NCI-H2227 (cell line): ENCODE measurements at regions not wholly inside any gene's neighbourhood (a gene's known extent, or its start where the extent isn't known, plus 50 kb on each side); places are given as distances from the start of the nearest gene placed in this dataset.

ENCODE experiments used
- DNase-seq: peaks from one replicate; lab custom pipeline; 2025; ENCODE audit not compliant: unreplicated experiment; lab: John Stamatoyannopoulos, UW

DNA sequence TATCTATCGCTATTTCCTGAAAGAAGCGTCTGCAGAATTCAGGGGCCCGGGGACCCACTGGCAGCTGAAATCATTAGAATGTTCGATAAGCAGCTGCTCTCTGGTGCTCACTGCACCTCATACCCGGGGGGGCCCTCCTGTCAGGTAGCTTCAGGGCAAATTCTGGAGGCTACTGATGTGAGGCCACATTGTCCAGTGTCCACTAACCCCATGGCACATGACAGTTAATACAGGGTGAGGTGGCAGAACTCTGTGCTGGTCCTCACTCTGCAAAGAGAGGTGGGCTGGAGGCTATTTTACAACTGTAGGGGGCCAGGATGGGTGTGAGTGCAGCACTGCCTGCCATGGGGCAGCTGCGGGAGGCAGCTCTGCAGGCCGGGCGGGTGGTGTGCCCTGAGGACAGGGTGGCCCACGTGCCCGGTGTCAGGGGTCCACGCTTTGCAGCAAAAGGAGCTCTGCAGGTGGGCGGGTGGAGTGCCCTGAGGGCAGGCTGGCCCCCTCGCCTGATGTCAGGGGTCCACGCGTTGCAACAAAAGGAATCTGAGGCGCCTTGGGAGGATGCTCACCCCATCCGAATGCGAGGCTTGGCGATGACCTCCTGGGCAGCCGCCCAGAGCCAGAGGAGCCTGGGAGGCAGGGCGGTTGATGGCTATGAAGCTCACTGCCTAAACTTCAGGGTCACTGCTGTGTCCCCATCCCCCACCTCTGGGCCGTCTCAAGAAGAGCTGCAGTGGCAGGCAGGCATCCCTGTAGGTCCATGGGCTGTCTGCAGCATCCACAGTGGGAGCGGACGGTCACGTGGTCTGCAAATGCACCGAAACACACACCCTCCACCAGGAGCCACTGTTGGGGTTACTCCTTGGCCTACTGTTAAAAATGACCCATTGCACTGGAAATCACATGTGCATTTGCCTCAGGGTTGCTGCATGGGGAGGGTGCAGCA lies 207.0 kb upstream of the SALL3 start:
- no peak for DNase-seq

DNA sequence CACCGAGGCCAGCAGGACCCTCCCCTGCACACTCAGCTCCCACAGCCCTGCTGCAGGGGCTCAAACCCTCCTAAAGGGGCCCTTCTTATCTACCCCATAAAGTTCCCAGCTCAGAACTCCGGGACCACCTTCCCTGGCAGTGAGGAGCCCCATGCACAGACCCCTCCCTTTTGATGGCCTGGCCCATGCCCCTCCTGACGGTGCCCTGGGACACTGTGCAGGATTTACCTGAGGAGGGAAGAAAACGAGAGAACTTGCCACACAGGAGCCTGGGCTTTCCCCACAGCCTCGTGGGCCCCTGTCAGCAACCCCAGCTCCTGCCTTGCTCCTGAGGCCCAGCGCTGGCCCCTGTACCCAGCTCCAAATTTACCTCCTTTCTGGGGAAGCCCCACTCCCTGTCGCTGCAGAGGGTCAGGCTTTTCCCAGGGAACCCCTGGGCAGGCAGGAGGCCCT lies 206.3 kb upstream of the SALL3 start:
- DNase-seq: no peak

- DNase-seq: no peak
These were observed 205.8 kb upstream of the SALL3 start for GRCh38 chr18:78773819-78774218.

DNA sequence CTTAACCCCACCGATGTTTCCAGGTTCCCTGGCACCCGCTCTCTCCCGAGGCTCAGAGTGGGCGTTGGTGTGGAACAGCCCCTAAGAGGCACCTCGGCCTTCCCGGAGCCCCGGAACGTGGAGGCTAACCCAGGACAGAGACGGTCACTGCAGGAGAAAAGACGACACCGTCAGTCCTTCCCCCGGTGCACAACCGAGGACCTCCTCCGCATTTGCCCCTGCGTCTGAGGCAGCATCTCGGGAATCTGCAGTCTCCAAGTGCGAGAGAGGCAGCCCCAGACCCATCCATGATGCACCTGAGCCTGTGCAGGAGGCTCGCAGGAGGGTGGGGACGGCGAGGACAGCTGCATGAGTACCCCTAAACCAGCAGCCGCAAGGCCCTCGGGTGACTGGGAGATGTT lies 204.9 kb upstream of the SALL3 start:
- DNase-seq: no peak

DNA sequence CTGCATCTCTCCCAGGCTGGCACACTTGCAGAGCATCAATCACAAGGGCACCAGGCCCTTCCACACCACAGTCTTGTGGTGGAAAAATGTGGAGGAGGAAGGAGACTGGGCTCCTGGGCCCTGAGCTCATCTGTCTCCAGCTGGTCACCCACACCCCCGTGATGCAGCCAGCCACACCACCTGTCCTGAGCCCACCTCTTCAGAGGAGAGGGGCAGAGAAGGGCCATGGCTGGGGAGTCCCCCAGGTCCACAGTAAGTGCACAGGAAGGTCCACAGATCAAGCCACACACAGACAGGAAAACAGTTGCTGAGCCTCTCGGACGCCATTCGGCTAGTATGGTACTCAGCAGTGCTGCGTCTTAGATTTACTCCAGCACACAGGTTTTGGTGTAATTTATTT lies 203.5 kb upstream of the SALL3 start:
- no peak for DNase-seq

DNA sequence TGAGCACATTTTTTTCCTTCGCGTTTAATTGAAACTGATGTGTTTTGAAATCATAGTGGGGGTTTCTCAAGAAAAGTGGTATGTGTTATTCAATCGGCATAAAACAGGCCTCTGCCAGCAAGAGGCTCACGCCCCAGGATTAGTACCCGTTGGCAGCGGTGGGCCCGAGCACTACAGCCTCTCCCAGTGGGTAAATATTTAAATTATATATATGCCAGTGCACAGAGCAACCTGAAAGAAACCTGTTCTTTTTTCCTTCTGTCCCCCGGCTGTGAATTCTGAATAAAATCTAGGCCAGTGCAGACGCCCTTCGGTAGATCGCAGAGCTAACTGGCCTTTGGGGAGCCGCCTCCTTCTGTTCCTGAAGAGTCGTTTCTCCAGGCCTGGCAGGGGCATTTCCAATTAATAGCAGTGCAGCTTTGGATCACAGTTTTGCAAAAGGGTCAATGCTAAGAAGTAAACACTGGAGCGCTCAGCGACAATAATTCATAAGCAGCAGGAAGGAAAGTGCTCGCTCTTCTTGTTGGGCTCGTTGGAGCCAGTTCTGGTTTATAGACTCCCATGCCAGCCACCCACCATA lies 202.8 kb upstream of the SALL3 start:
- no peak for DNase-seq

DNA sequence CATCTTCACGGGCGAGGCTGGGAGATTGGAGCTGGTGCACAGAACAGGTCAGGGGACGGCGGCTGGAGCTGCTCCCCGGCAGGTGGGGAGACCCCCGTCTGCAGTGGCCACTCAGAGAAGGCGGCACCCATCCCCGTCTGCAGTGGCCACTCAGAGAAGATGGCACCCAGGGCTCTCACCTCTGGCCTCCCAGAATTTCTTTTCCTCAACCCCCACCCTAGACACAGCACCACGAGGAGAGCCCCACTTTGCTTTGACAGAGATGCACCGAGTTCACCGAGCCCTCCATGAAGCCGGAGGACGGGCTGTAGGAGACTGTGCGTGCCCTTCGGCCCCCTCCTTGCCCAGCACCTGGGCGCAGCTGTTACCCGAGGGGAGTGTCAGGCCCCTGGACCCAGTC lies 201.6 kb upstream of the SALL3 start:
- DNase-seq: no peak

DNA sequence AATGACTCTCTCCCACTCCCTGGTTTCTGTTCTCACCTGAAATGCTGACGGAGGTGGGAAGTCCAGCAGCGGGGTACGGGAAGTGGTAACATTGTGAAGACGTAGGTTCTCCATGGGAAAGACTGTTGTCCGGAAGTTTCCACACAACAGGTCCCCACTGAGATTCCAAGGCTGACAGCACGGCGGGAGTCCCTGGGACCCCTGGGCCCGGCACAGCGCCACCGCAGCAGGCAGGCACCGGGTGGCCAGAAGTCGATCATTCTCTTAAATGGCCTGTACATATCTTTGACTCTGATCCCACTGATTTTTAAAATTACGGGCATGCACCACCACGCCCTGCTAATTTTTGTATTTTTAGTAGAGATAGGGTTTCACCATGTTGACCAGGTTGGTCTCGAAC lies 201.0 kb upstream of the SALL3 start:
- DNase-seq: no peak

- no peak for DNase-seq
These were observed 199.5 kb upstream of the SALL3 start for GRCh38 chr18:78779996-78780718.

DNA sequence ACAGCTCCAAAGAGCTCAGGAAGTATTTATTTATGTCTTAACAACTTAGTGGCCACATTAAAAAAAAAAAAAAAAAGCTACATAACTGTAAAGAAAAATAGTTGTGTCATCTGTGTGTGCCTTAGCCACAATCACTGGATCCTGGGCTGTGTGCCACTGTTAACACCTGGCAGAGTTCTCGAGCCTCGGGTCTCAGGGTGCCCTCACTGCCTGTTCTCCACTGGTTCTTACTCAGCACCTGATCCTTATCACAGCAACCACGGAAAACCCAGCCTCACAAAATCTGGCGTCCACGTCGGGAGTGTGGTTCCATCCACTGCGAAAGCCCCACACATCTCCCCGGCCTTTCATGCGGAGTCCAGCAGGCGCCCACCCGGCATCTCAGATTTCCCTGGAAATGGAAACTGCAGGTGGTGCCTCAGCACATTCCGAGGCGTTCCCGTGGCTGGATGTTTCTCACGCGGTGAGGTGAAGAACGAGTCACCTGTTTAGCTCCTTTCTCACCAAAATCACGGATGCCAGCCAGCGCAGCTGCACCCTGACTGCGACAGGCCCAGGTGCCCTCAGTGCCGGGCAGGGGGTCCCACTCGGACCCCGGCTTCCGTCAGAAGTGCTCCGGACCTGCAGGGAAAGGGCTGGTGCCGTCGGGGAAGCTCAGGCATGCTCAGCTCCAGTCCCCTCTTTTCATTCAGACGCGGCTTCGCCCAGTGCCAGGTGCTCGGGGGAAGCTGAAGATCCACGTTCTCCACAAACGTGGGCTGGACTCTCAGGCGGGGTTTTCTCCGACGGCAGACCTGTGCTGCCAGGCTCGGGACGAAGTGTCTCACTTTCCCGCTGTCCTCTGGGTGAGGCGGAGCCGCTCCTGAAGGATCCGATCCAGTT lies 198.7 kb upstream of the SALL3 start:
- DNase-seq: no peak

GRCh38 chr18:78781601-78781960 lies 198.0 kb upstream of the SALL3 start:
- no peak for DNase-seq

- no peak for DNase-seq
These were observed 196.6 kb upstream of the SALL3 start for GRCh38 chr18:78782951-78783563.

GRCh38 chr18:78783564-78783960 lies 196.1 kb upstream of the SALL3 start:
- no peak for DNase-seq

DNA sequence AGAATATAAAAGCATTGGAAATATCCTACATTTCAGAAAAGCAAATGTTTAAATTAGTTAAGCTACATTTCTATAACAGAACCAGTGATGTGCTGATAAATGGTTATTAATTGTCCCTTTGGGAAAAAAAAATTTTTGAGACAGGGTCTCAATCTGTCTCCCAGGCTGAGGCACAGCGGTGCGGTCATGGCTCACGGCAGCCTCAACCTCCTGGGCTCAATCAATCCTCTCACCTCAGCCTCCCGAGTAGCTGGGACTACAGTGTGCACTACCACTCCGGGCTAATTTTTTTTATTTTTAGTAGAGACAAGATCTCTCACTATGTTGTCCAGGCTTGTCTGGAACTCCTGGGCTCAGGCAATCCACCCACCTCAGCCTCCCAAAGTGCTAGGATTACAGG lies 194.8 kb upstream of the SALL3 start:
- DNase-seq: no peak

DNA sequence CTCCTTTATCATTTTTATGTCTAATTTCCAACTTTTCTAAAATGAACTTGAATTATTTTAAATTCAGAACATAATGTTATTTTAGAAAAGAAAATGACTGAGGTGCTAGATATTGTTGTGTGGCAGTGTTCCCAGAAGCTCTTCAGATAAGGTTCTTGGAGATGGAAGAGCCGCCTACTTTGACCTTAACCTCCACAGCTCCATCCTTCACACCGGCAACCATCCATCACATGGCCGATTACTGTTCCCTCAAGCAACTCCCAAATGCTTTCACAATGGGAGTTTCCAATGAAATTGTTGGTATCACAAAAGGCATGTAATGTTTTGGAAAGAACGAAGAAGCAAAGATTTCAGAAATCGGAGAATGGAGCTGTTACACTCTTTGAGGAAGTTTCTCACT lies 193.9 kb upstream of the SALL3 start:
- no peak for DNase-seq

DNA sequence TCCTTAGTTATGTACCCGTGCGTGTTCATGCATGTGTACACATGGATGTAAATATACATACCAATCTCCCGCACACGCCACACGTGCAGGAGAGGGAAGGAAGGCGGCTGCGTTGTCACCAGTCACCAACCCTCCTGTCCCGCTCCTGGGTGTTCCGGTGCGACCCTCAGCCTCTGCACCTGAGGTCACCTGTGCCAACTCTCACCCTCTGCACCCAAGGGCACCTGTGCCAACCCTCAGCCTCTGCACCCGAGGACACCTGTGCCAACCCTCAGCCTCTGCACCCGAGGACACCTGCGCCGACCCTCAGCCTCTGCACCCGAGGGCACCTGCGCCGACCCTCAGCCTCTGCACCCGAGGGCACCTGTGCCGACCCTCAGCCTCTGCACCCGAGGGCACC lies 192.8 kb upstream of the SALL3 start:
- DNase-seq: no peak

DNA sequence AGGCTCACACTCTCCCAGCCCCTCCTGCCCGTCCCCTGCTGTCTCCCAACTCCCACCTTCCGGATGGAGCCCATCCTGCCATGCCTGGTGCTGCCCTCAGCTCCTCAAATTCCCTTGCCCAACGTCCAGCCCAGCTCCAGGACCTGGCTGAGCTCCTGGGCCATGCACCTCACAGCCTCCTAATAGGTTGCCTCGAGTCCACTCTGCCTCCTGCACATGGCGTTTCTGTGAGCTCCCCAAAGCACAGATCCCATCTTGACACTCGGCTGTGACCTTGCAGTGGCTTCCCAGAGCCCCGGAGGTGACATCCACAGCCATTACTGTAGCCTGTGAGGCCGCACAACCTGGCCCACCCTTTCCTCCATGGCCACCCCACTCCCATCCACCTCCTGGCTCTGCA lies 191.9 kb upstream of the SALL3 start:
- no peak for DNase-seq

DNA sequence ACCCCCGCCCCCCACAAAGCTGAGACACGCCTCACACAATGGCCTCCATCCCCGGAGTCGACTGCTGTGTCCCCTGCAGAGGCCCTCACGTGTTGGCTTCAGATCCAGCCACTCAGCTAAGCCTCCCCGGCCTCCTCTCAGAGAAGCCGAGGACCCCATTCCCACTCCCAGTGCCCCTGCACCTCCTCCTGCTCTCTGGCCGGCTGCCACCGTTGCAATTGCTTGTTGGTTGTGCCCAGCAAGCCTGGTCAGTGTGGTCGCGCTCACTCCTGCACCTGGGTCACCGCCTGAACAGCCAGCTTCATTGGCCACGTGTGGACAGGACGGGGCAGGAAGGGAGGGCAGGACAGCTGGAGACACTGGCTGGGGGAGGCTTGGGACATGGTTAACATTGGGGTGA lies 191.5 kb upstream of the SALL3 start:
- DNase-seq: no peak

GRCh38 chr18:78789850-78790249 lies 189.8 kb upstream of the SALL3 start:
- DNase-seq: no peak

- DNase-seq: no peak
These were observed 189.1 kb upstream of the SALL3 start for GRCh38 chr18:78790511-78790910.

DNA sequence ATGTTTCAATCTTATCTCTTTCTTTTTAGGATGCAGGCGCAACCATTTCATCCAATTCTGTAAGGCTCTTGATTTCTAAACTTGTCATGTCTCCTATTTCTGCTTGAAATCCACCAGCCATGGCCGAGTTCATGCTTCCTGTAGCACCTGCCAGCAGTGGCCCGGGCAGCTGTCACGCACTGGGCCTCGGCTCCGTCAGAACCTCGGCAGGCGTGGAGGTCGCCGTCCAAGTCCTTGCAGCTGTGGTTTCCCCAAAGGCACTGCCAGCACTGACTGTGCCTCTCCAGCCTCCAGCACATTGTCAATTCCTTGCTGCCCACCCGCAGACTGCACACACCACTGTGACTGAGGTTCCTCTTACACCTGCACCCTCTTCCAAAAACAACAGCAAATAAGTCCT lies 188.7 kb upstream of the SALL3 start:
- DNase-seq: no peak
